Ovary (tissue), 3 donors: ENCODE measurements at regions not wholly inside any gene's neighbourhood (a gene's known extent, or its start where the extent isn't known, plus 50 kb on each side); places are given as distances from the start of the nearest gene placed in this dataset.

ENCODE experiments used
- EP300 ChIP-seq: sonication (generic); formaldehyde crosslinking; IDR thresholded peaks from one replicate; pipeline ENCODE4 v1.6.1; 2017; ENCODE audit warnings: antibody characterized with exemption
- POLR2A ChIP-seq: fragments of 450-650 bp; IDR thresholded peaks from one replicate; pipeline ENCODE4 v1.6.1; 2017; ENCODE audit warnings: antibody characterized with exemption, mild to moderate bottlenecking, moderate library complexity
- TF ChIP-seq, protein P1 (sequence below), 3 donors: fragments of 450-650 bp in 2 of 3; fragments of 200-600 bp in 1 of 3; IDR thresholded peaks; one replicate each; pipeline versions ENCODE4 v1.5.1 to v1.8.0; 2016 to 2022; ENCODE audit warnings: antibody characterized with exemption in 3 of 3, mild to moderate bottlenecking in 1 of 3
- donor health status: DM: no; HTN: no; CAD: no.

DNA sequence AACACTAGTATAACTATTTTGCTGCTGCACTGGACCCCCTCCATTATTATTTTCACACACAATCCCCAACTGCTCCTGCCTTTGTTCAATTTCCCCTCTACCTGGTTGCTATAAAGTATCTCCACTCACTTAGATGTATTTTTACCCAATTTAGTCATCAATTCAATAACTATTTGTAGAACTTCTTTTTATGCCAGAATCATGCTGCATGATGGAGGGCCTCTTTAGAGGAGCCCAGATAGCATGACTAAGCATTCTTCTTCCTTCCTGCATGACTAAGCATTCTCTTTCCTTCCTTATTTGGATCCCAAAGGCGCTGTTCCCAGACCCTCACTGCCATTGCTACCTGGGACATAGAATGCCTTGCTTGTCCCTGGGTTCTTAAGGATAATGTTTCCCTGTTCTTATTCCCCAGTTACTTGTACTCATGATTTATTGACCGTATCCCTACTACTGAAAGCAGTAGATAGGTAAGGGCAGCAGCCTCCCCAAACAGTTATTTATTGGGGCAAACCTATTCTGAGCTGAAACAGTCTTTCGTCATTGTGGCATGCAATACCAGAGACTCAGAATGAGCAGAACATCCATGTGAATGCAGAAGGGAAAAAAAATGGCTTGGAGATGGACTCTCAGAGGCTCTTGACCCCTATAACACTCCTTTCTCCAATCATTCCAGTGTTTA, 89.3 kb upstream of the AKT3 start:
- TF ChIP-seq, protein P1, sequence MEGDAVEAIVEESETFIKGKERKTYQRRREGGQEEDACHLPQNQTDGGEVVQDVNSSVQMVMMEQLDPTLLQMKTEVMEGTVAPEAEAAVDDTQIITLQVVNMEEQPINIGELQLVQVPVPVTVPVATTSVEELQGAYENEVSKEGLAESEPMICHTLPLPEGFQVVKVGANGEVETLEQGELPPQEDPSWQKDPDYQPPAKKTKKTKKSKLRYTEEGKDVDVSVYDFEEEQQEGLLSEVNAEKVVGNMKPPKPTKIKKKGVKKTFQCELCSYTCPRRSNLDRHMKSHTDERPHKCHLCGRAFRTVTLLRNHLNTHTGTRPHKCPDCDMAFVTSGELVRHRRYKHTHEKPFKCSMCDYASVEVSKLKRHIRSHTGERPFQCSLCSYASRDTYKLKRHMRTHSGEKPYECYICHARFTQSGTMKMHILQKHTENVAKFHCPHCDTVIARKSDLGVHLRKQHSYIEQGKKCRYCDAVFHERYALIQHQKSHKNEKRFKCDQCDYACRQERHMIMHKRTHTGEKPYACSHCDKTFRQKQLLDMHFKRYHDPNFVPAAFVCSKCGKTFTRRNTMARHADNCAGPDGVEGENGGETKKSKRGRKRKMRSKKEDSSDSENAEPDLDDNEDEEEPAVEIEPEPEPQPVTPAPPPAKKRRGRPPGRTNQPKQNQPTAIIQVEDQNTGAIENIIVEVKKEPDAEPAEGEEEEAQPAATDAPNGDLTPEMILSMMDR (IDR thresholded peaks at IDR 0.05) = no peak
- no peak for TF ChIP-seq EP300
- TF ChIP-seq POLR2A = no peak
